GM19240 (cell line): ENCODE measurements at regions not wholly inside any gene's neighbourhood (a gene's known extent, or its start where the extent isn't known, plus 50 kb on each side); places are given as distances from the start of the nearest gene placed in this dataset.
"Not testable (repeated sequence)": the region's sequence is repeated elsewhere in the genome, so short reads cannot be mapped to it uniquely, and the experiment has no call there.

Experiments
- DNase-seq: peaks from one replicate; pipeline ENCODE4 v3.0.0; 2011; ENCODE audit warnings: low spot score; ENCODE audit not compliant: insufficient read length

DNA sequence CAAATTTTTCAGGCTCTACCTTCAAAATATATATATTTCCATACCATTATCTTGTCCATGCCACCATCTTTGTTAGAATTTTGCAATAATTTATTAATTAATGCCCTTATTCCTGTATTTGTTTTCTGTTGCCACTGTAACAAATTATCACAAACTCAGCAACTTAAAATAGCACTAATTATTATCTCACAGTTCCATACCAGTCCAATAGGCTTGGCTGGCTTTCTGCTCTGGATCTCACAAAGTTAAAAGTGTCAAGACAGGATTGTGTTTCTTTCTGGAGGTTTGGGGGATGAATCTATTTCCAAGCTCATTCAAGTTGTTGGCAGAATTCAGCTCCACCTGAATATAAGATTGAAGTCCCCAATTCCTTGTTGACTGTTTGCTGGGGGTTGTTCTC lies 58.6 kb upstream of the SLC38A4 start:
- no peak for DNase-seq

DNA sequence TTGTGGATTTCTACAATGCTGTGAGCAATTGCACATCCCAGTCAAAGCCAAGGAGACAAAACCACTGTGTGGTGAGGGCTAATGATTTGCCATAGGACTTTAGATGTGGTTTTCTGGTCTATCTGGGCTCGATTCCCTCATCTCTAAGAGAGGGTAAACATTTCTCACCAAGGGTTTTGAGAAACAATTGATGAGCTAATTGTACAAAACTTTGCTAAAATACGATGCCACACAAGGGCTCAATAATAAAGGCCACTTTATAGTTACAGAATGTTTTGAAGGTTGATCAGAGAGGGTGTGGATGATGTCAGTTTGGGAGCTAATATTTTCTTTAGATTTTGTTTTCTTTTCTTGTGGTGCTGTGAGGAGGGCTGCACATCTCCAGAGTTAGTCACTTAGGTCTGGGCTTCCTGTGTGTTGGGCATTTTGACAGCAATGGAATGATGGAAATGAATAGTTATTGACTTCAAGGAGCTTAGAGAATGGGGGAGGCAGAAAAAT lies 60.8 kb upstream of the SLC38A4 start:
- DNase-seq: no peak

DNA sequence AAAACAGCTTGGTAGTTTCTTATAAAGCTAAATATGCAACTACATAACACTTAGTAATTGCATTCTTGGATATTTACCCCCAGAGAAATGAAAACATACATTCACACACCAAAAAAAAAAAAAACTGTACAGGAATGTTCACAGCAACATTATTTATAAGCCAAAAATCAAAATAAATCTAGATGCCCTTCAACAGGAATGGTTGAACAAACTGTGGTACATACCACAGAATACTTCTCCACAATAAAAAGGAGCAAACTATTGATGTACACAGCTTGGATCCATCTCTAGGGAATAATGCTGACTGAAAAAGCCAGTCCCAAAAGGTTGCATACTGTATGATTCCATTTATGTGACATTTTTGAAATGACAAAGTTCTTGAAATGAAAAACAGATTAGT lies 62.1 kb upstream of the SLC38A4 start:
- DNase-seq: no peak

DNA sequence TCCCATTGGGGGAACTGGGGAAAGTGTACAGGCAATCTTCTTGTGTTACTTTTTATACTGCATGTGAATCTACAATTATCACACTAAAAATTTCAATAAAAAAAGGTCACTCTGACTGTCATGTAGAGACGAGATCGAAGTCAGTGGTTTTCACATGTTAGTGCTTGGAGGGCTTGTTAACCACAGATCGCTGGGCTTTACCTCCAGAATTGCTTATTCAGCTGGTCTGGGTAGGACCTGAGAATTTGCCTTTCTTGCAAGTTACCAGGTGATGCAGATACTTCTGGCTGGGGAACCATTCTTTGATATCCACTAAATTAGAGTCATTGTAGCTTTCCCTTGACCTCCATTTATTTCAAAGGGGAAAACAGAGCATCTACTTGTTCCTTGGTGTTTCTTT lies 62.8 kb upstream of the SLC38A4 start:
- no peak for DNase-seq

DNA sequence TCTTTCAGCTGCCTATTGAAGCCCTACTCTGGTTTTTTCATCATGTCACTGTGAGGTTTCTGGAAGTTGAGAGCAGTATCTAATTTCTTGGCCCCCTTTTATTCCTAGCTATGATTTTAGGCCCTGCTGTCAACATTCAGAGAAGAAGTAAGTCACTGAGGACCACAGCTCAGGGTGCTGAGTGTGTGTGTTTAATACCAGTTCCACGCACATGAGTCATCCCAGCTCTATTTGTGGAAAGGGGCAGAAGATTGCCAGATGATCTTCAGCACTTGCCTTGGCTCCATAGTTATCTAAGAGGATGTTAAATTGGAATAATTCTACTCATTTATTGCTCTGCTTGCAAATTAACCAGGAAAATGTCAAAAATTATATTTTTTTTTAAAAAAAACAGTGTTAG lies 65.5 kb upstream of the SLC38A4 start:
- no peak for DNase-seq

DNA sequence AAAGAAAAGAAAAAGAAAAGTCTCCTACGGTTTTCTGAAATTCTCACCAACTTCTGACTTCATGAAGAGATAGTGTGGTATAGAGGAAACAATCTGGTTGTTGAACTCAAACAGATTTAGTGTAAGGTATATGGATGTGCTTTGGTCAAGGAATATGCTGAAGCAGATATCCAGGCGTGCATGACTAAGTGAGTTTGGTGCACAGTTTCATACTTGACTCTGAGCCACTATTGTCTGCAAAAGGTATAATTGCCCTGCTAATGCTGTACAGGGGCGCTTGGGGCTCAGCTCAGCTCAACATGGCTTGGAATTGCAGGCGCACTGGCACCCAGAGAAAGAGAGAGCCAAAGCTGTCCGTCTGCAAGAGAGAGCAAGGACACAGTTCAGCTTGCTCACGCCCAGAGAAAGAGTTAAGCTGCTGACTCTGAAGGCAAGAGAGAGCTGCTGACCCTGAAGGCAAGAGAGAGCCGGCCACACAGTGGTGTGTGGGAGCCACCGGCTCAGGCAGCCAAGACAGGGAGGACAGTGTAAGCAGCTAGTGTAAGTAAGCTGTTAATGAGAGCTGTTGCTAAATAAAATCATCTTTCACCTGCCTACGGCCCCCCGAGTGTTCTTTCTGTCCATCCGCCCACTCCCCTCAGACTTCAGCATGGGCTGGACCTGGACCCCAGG lies 66.4 kb upstream of the SLC38A4 start:
- DNase-seq: no peak

DNA sequence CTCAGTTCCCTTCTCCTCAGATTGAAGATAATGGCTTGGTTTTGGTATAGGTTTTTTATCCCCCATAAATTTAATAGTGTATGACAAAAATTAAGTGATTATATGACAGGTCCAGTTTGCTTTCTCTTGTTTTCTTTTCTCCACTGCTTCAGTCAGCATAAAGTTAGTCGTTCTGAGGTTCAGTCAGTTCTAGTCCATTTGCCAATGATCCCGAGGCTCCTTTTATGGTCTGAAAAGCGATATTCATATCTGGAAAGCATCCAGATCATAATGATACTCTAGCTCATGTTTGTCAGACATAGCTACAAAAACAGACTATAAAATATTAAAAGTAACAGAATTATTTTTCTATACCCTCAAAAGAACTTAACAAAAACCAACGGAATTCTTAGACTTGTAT lies 67.1 kb upstream of the SLC38A4 start:
- no peak for DNase-seq

DNA sequence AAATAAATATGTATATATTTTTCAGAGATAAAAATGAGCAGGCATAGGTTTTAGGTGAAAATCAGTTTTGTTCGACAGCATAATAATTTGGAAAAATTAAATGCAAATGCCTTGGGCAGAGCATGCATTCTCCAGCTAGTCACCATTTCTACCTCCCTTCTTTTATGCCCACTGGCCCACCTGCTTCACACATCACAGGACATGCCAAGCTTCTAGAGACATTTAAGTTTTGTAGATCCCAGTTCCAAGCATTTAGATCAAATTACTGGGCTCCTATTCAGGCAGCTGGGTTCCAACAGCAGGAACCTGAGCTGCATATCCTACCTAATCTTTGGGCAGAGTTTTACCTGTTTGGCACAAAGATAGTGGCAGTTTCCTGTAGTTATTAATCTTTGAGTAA lies 67.6 kb upstream of the SLC38A4 start:
- DNase-seq: no peak

DNA sequence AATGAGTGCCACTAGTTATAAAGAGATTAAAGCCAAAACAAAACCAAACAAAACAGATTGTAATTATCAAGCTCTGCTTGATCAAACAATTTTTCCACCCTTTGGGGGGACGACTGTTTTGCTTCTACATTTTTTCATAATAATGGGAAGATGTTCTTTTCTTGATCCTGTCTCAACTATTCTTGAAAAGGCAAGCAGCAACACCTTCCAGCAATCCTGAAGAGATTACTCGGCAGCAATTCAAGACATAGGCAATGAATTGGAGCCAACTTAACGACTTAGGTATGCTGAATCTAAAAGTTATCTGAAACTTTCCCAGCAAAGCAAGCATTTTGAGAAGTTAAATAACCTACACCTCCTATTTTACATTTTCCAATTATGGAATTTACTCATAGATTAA lies 69.9 kb upstream of the SLC38A4 start:
- no peak for DNase-seq

DNA sequence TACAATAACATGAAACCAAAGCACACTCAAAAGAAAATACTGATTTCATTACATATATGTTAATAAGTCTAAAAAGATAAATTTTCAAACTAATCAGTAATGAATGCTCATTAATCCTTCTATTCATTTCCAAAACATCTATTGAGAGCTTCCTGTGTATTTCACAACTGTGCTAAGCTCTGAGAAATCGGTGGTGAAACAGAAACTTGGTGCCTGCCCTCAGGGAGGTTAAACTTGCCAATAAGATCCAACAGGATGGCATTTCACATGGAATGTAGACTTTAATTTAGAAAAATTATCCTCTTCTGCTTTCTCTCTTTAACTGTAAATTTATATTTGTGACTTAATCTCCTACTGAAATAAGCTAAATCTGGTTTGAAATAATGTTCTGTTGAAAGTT lies 70.9 kb upstream of the SLC38A4 start:
- DNase-seq: no peak

DNA sequence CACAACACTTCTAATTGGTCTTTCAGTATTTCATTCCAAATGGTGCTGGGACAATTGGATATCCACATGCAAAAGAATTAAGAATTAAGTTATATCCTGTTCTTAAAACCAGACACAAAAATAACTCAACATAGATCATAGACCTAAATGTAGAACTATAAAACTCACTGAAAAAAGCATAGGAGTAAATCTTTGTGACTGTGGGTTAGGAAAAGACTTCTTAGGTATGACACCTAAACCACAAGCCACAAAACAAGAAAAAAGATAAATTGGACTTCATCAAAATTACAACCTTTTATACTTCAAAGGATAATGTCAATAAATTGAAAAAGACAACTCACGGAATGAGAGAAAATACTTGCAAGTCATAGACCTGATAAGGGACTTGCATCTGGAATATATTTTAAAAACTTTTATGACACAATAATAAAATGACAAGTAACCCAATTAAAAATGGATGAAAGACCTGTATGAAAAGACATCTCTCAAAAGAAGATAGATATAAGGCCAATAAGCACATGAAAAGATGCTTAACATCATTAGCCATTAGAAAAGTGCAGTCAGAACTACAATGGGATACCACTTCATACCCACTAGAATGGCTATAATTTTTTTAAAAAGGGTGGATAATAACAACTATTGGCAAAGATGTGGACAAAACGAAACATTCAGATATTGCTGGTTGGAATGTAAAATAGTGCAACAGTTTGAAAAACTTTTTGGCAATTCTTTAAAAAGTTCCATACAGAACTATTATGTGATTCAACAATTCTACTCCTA lies 72.5 kb upstream of the SLC38A4 start:
- DNase-seq: no peak

DNA sequence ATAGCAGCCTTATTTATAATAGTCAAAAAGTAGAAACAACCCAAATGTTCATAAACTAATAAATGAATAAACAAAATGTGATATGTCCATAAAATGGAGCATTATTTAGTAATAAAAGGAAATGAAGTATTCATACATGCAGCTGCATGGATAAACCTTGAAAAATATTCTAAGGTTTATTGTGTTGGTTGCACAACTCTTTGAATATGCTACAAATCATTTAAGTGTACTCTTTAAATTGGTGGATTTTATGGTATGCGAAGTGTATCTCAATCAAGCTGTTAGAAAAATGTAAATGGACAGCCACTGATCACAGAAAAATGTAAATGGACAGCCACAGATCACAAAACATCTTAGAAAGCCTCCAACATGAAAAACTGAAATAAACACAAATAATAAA lies 73.2 kb upstream of the SLC38A4 start:
- DNase-seq: no peak

DNA sequence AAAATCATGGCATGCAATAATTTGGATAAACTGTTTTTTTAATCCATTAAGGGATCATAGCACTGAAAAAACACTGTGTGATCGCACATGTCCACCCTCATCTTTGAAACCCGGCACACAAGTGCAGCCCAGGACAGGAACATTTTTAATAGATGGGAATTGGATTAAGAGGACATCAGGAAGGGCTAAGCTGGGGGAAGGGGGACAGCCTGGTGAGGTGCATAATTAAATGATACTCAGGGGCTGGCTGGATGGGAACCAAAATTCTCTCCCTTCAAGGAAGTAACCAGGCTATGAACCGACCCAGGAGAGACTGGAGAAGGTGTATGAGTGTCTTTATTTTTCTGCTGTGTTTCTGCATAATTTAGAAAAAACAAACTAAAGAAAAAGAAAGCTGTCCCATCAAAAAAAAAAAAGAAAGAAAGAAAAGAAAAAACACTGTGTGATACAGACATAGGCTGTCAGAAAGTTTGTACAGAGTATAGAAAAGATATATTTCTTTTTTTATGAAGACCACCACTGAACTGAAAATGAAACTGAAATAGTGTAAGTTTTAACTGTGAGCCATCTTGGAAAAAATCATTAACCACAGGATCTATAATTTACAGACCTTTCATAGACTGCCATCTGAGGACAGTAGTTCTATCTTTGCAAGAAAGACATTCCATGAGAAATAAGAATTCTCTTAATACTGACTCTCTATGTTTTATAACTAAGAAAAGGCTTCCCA lies 75.1 kb upstream of the SLC38A4 start:
- no peak for DNase-seq

DNA sequence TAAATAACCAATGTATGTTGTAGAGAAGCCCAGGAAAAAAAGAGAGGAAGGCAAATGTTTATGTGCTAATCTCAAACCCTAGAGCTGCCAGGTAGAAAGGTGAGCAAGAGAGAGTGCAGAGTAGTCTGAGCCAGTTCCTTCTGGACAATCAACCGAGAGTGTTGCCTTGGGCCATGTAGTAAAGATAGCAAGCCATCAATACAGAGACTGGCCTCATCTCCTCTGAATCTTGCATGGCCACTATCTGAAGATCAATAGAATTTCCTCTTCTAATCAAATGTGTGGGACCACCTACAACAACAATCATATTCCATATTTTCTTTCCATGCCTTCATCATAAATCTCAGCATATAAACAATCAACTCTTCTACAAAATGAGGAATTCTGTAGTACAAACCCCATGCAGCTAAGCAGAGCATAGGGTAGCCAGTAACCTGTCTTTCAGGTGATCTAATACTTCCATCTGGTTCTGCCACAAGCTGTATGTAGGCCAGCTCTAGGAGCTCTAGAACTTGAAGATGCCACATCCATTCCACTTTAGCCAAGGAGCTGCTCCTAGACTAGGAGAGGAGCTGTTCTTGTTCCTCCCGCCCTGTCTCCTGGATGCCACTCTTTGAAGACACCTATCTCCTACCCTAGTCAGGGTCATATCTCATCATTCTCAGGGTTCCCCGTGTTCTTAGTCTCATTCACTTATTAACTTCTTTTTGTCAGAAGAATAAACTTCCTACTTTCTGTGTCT lies 75.8 kb upstream of the SLC38A4 start:
- no peak for DNase-seq

DNA sequence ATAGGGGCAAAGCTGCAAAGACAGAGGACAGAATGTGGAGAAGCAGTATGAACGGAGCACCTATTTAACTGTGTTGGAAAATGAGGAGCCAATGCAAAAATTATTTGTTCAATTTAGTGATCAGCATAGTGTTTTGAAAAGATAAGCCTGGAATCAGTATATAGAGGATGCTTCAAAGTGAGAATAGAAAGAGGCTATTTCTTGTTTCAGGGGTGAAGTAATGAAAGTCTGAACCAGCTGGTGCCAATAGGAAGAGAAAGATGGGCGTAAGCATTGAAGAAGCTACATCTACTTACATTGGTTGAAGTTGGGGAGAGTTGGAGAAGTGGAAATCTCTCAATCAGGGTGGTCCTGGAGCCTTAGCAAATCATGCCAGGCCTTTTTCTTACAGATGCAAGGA lies 77.3 kb upstream of the SLC38A4 start:
- no peak for DNase-seq

DNA sequence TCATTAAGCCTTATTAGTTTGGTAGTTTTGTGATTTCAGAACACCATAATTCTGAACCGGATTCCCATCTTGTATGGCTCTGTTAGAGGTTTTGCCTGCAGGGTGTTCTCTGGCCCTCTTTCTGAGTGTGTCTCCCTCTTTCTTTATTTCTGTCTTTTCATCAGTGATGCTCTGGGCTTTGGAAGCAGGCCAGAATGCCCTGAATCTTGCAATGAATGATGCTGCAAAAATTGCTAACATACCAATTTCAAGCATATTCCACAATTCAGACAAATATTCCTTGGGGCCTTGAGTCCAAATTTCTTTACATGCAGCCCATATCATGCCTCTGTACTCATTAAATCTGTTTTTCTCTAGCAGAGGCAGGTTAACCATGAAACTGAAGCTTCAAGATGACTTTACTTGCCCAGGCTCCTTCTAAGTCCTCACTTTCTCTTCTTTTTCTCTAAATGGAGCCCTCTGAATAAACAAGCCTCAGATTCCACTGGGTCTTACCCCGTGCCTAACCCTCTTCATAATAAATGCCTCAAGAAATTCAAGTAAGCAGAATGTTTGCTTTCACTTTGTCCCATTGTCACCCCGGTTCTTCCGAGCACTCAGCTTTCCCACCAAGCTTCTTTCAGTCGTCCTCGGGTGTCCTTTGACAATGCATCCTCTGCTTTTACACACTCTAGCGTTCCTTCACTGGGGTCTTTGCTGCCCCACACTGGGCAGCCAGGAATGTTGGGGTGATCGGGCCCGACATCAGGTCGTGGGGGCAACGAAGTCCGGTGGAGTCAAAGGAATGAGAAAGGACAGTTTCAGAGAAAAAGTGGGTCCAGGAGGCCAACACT lies 78.8 kb upstream of the SLC38A4 start:
- DNase-seq: no peak

DNA sequence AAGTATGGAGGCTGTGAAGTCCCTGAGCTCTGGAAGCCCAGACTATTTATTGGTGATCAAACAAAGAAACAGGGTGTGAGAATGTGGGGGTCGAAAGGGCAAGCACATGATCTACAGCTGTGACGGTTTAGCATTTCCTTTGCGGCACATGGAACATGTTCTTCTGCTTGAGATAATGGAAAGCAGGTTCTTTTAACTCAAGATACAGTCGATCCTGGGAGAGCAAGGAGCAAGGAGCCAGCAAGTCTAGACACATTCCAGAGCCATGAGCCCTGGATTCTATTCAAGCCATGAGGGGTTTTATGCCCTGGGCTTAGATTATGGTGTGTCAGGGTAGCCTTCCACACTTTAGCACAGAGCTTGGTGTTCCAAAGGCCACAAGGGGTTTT lies 79.4 kb upstream of the SLC38A4 start:
- DNase-seq: not testable (repeated sequence)

DNA sequence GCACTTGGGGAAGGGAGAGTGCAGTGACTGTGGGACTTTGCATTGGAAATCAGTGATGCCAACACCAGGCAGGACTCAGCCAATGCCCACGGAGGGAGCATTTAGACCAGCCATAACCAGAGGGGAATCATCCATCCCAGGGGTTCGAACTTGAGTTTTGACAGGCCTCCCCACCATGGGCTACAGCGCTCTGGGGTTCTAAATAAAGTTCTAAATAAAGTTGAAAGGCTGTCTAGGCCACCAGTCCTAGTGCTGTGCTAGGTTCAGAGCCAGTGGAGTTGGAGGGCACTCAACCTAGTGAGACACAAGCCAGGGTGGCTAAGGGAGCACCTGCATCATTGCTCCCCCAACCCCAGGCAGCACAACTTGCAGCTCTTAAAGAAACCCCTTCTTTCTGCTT lies 82.0 kb upstream of the SLC38A4 start:
- DNase-seq: no peak

DNA sequence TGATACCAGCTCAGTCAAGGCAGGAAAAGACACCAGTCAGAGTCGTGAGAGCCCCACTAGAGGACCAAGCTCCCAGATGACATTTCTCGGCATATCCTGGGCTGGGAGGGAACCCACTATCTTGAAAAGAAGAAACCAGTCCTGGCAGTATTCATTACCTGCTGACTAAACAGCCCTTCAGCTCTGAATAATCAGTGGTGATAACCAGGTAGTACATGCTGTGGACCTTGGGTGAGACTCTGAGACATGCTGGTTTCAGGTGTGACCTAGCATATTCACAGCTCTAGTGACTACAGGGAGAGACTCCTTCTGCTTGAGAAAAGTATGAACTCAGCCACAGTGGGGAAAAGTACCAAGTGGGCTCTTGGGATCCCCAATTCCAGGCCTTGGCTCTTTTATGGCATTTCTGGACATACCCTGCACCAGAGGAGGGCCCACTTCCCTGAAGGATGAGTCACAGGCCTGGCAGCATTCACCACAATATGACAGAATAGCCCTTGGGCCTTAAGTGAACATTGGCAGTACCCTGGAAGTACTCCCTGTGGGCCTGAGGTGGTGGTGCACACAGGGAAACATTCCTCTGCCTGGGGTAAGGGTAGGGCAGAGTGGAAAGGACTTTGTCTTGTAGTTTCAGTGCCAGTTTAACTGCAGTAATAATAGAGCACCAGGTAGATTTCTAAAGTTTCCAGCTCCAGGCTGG lies 82.6 kb upstream of the SLC38A4 start:
- no peak for DNase-seq

DNA sequence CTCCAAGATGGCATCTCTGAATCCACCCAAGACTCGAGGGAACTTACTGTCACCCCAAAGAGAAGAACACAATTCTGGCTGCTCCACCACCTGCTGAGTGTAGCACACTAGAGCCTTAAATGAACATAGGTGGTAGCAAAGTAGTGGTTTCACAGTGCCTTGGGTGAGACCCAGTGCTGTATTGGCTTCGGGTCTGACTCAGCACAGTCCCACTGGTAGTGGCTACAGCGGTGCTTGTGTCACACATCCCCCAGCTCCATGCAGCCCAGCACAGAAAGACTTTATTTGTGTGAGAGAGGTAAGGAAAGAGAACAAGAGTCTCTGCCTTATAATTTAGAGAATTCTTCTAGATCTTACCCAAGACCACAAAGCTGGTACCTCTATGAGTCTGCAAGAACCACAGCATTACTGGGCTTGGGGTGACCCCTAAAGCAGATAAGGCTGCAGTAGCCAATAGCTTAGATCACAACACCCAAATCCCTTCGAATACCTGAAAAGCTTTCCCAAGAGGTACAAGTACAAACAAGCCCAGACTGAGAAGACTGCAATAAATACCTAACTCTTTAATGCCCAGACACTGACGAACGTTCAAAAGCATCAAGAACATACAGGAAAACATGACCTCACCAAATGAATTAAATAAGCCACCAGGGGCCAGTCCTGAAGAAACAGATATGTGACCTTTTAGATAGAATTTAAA lies 83.3 kb upstream of the SLC38A4 start:
- no peak for DNase-seq
